Urothelium cell line (cell line): ENCODE measurements at regions not wholly inside any gene's neighbourhood (a gene's known extent, or its start where the extent isn't known, plus 50 kb on each side); places are given as distances from the start of the nearest gene placed in this dataset.
"Not testable (repeated sequence)": the region's sequence is repeated elsewhere in the genome, so short reads cannot be mapped to it uniquely, and the experiment has no call there.

Experiments used
- DNase-seq: peaks from one replicate; pipeline ENCODE4 v3.0.0; 2011; ENCODE audit warnings: low spot score, mixed read lengths
- FAIRE-seq: peaks from 2 replicates; lab custom pipeline; 2011; peaks lifted over from hg19 to GRCh38; lab: Jason Lieb, UNC

GRCh38 chr5:60448600-60448999 is 251.4 kb downstream of the DEPDC1B start:
- FAIRE-seq (no peak), DNase-seq (no peak)

GRCh38 chr5:60447488-60447920 is 252.5 kb downstream of the DEPDC1B start:
- DNase-seq, result no peak
- FAIRE-seq, result no peak

DNA sequence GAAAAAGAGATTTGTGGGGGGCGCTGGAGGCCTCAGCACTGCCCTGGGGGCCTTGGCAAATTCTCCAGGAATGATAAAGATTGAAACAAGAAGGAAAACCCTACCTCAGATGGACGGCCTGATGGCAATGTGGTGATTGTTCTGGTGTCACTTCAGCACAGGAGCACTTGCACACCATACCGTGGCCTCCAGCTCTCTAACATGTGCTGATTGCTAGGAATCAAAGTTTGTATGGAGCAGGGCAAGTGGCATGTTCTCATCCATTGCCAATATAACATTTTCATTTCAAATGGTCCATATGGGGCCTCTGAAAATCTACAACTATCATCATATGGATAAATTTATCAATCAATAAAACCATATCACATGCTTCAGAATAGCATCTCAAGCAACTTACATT is 253.0 kb downstream of the DEPDC1B start:
- FAIRE-seq, result no peak
- DNase-seq, result no peak

GRCh38 chr5:60445921-60446320 is 254.0 kb downstream of the DEPDC1B start:
- no peak for FAIRE-seq
- no peak for DNase-seq

DNA sequence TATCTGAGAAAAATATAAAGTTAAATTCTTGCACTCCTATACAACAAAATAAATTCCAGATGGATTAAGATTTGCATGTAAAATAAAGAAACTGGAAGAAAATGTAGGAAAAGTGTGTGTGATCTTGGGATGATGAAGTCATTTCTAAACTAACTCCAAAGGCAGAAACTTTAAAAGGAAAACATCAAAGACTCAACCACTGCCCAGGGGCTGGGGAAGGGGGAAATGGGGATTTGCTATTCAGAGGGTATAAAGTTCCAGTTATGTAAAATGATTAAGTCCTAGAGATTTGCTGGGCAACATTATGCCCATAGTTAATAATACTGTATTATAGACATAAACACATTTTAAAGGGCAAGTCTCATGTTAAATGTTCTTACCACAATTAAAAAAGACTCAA is 254.5 kb downstream of the DEPDC1B start:
- no peak for FAIRE-seq
- no peak for DNase-seq

GRCh38 chr5:60444661-60445360 is 255.2 kb downstream of the DEPDC1B start:
- FAIRE-seq, result no peak
- no peak for DNase-seq

- DNase-seq (no peak), FAIRE-seq (no peak)
Measured at GRCh38 chr5:60439552-60439951, 260.4 kb downstream of the DEPDC1B start.

GRCh38 chr5:60437308-60437707 is 262.7 kb downstream of the DEPDC1B start:
- DNase-seq, result no peak
- no peak for FAIRE-seq

DNA sequence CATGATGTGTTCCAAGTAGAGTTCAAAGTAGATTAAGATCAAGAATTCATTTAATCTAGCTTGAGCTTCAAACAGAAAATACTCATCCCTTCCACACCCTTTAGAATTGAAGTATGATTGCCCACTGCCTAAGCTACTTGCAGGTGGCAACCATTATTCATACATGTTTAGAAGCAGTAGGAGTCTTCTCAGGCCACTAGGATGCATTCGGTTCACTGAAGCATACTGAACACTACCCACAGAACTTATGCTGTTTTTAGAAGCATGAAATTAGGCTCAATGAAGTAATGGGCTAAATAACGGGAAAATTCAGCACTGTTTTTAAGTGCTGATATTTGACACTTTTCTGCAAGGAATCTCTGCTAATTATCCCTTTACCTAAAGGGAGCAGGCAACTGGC is 263.4 kb downstream of the DEPDC1B start:
- DNase-seq (no peak), FAIRE-seq (no peak)

DNA sequence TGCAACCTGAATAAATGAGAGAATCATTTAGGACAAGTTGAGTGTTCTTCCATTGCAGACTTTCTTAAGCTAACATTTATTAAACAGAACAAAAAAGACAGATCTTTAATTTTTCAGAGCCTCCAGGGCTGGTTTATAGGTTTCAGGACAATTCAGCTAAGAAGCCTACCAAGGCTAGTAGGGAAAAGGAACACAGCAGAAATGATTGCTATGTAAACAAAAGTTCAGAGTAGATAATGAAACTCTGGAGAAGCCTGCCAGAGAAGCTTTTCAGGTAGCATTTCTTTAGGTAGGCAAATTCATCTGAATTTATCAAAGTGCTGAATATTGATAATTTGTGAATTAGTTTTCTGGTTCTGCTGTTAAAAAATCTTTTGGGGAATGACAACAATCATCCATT is 264.2 kb downstream of the DEPDC1B start:
- no peak for DNase-seq
- FAIRE-seq, result no peak

GRCh38 chr5:60426189-60426588 is 273.8 kb downstream of the DEPDC1B start:
- not testable (repeated sequence) for DNase-seq, FAIRE-seq

GRCh38 chr5:60420773-60421172 is 279.2 kb downstream of the DEPDC1B start:
- not testable (repeated sequence) for FAIRE-seq, DNase-seq

DNA sequence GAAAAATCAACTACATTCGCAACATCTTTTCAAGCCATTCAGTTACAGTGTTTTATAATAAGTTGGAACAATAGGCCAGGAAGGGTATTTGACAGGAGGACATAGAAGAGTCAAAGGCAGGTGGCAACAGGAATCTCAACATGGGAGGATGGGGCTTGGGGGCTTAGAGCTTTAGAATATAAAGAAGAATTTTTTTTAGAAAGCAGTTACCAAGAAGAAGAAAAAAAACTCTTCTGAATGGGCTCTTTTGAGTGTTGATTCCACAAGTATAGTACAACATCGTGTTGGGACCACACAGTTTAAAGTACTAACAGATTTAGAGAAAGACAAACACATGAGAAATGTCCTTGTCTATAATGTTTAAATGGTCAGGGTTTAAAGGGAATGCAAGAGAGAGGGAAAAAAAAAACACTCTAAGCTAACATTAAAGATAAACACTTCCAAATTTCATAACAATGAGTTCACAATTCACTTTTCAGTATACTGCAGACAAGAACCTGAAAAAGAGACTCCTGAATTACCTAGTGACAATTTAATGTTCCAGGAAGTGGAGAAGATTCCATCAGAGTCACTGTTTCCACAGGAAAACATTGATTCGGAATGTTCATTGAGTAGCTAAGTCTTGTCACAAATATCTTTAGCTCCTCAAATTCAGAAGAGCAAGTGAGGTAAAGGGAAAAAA is 282.3 kb downstream of the DEPDC1B start:
- FAIRE-seq (no peak), DNase-seq (no peak)

GRCh38 chr5:60415443-60415842 is 284.5 kb downstream of the DEPDC1B start:
- FAIRE-seq (no peak), DNase-seq (no peak)

DNA sequence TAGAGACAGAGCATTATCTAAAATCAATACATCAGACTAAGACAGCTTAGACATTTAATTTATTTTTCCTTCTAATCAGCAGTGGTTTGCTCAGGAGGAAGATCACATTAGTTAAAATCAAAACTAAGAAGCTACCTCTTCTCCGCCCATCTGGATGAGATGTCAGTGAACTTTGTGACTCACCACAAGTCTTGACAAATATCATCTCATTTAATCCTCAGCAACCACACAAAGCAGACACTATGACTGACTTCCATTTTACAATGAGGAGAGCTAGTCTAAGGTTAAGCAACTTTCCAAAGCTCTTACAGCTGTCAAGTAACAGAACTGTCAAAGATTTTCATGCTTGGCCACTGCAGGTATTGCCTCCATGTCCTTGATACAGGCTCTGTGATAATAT is 289.5 kb downstream of the DEPDC1B start:
- DNase-seq (no peak), FAIRE-seq (no peak)

DNA sequence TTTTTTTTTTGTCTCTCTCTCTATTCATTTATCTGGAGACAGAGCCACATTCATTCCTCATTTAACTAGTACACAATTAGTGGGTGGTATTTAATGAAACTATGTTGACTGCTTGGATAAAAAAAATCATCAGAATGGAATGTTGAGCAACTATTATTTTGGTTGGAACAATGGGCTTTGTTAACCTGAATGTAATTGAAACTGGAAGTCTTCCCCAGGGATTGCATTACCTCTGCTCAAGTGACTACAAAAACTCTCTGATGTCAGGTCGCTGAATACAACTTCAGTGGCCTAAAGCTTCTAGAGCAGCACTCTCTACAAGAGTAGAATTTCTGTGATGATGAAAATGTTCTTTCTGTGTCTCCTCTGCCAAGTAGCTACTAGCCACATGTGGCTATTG is 295.8 kb downstream of the DEPDC1B start:
- FAIRE-seq (no peak), DNase-seq (peak; percentile 10)

- DNase-seq (no peak), FAIRE-seq (no peak)
Measured at GRCh38 chr5:60403343-60404006, 296.5 kb downstream of the DEPDC1B start.

DNA sequence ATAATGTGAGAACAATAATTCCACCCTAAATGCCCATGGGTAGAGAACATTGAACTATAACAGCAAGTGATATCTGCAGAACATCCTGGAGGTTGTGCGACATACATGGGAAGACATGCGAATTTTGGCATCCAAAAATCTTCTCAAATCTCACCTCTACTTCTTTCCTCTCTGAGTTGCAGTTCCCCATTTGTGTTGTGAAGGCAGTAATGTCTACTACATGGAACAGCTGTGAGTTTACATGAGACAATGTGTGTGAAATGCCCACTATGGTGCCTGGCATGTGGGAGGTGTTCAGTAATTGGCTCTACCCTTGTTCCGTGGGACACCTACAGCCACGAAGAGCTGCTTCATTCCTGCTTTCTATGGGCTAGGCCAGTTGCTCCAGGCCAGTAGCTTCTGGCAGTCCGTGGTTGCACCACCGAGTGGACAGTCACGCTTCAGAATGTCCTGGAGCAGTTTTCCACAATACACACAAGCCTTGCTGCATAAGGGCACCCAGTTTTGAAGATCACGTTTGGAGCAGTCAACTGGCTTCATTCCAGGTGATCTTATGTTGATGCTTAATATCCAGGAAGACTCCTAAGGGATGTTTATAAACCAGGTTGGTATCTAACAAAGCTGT is 297.7 kb downstream of the DEPDC1B start:
- DNase-seq (no peak), FAIRE-seq (no peak)

GRCh38 chr5:60401526-60401925 is 298.4 kb downstream of the DEPDC1B start:
- DNase-seq (no peak), FAIRE-seq (no peak)

DNA sequence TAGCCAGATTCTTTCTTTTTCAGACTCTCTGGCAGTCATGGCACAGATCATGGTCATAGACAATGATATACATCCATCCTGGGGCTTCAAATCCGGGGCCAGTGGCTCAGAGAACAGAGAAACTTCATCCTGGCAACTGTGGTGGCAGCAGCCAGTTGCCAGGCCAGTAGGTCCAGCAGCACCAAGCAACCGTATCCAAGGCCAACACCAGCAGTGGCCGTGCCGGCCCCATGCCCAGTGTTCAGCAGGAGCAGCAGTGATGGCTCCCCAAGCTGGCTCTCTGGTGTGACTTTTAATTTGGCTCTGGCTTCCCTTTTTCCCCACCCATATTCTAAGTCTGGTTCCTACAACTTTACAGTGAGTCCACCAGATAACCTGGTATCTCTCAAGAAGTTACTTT is 300.5 kb downstream of the DEPDC1B start:
- FAIRE-seq (no peak), DNase-seq (no peak)

- no peak for FAIRE-seq
- DNase-seq, result no peak
Measured at GRCh38 chr5:60395712-60396329, 304.1 kb downstream of the DEPDC1B start.
